ENCODE measurements at regions not wholly inside any gene's neighbourhood (a gene's known extent, or its start where the extent isn't known, plus 50 kb on each side); places are given as distances from the start of the nearest gene placed in this dataset.

DNA sequence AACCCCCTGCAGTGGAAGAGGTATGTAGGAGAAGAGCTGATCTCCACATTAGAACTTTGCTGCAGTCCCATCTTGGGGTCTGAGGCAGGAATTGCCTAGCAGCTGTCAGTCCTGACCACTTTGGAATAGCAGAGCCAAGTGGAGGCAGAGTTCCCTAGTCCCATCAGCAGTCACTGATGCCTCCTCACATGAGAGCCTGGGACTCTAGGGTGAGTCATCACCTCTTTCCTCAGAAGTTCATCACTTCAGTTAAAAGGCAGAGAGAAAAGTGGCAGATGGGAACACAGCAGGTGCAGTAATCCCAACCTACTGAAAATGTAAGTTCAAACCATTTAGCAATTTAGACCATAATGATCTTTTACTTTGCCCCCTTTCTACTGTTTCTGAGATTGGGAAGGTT, 73.9 kb upstream of the MED14 start:
- TF ChIP-seq, protein P1, sequence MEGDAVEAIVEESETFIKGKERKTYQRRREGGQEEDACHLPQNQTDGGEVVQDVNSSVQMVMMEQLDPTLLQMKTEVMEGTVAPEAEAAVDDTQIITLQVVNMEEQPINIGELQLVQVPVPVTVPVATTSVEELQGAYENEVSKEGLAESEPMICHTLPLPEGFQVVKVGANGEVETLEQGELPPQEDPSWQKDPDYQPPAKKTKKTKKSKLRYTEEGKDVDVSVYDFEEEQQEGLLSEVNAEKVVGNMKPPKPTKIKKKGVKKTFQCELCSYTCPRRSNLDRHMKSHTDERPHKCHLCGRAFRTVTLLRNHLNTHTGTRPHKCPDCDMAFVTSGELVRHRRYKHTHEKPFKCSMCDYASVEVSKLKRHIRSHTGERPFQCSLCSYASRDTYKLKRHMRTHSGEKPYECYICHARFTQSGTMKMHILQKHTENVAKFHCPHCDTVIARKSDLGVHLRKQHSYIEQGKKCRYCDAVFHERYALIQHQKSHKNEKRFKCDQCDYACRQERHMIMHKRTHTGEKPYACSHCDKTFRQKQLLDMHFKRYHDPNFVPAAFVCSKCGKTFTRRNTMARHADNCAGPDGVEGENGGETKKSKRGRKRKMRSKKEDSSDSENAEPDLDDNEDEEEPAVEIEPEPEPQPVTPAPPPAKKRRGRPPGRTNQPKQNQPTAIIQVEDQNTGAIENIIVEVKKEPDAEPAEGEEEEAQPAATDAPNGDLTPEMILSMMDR (IDR thresholded peaks at IDR 0.05; ENCODE audit: low read length) = no peak
- no peak for TF ChIP-seq EZH2 (IDR thresholded peaks at IDR 0.05; ENCODE audit: borderline replicate concordance, low read length)
